ENCODE measurements at regions not wholly inside any gene's neighbourhood (a gene's known extent, or its start where the extent isn't known, plus 50 kb on each side); places are given as distances from the start of the nearest gene placed in this dataset.

DNA sequence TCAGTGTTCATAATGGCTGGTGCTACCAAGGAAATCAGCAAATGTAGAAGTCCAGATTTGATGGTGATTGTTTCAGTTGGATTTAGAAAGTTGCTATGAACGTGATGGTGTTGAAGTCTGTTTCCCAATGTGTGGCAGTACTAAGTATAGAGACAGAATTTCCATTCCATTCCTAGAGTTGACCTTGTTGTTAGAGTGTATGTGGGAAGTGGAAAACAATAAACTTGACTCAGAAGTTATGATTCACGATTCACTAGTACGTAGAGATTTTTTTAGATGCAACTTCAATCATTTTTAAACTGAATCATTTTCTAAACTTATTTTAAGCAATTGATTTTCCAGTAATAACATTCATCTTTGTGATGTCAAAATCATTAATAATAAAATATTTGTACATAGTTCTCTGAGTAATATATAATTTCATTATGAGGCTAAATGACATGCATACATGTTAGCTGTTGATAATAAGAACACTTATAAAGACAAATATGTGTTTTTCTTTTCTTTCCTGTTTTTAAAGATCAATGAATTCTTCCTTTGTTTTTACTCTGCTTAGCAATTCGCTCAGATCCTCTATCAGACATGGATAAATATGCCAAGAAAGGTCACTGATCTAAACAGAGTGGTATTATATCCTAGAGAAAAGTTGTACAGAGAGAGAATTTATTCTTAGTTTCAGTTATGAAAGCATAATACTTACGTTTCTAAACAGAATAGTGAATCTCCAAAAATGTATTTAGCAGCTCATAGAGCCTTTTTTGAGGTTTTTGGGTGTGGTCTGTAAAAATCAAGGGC lies 108.8 kb upstream of the GPR149 start:
- DNase-seq: no peak

- DNase-seq: no peak
Observed at GRCh38 chr3:154536751-154537150, 106.8 kb upstream of the GPR149 start.

DNA sequence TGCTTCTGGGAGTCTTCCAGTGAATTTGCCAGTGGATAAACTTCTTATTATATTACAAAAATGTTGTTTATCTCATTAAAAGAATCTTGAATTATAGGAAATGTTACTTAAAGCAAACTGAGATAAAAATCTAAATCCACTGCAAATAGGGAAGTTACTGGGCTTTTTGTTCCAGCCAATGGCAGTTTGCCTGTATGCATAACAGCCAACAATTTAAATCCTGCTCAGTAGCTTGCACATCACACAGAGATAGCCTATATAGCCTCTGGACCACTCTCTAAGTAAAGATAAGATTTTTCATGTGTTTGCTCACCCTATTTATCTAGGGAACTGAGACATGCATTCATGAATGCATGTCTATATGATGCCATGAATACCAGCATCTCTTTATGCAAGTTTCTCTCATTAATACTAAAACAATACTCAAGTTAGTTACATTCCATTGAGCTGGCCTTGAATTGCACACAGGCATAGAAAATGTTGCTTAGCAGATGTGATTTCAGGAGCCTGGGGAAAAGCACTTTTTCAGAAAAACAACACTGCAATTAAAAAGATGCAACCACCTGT lies 92.1 kb upstream of the GPR149 start:
- DNase-seq: no peak

DNA sequence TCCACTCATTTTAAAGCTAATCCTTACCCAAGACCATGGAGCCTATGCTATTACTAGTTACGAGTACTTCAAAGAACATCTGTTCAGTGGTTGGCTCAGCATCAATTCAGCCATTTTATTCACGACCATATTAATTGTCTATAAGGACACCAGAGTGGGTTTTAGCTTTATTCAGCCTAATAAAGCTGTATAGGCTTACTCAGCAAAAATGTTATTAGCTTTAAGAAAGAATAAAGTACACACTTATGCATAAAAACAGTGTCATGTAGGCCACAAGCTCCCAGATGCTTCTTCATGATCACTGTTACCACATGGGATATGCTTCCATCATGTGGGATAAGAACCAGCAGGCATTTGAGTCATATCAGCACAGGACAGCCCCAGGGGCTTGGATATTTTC lies 87.4 kb upstream of the GPR149 start:
- DNase-seq: no peak

DNA sequence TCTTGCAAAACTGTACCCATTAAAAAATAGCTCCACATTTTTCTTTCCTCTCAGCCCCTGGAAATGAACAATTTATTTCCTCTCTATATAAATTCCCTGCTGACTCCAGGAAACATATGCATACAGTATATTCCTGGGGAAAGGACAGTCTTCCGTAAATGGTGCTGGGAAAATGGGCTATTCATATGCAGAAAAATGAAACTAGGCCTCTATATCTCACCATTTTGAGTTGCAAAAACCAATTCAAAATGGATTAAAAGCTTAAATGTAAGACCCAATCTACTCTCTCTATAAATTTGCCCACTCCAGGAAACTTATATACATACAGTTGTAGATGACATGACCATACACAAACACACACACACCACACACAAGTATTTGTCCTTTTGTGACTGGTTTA lies 85.9 kb upstream of the GPR149 start:
- DNase-seq: no peak

GRCh38 chr3:154510780-154511179 lies 80.8 kb upstream of the GPR149 start:
- no peak for DNase-seq

GRCh38 chr3:154507727-154508126 lies 77.7 kb upstream of the GPR149 start:
- DNase-seq: no peak

DNA sequence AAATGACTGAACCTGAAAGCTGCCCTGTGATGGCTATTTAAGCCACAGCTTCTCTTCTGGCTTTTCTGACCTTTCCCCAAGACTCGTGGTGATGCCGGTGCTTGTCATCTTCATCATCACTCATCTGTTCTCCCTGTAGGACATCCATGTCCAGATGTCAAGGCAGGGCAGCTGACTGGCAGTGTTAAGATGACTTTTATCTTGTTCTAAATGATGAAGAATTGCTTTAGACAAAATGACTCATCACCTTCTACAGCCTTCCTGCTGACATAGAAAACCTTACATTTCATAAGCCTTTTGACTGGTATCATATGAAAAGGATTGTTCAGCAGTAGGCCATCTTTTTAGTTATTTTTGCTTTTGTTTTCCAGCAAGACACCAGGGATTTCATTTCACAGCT lies 67.0 kb upstream of the GPR149 start:
- no peak for DNase-seq

- no peak for DNase-seq
Observed at GRCh38 chr3:154496540-154496939, 66.5 kb upstream of the GPR149 start.

- no peak for DNase-seq
Observed at GRCh38 chr3:154486949-154487348, 57.0 kb upstream of the GPR149 start.

GRCh38 chr3:154482507-154482906 lies 52.5 kb upstream of the GPR149 start:
- no peak for DNase-seq

GRCh38 chr3:154480033-154480432 lies 50.0 kb upstream of the GPR149 start:
- no peak for DNase-seq
